Left ventricle myocardium inferior (tissue), 1 donor: ENCODE measurements at regions not wholly inside any gene's neighbourhood (a gene's known extent, or its start where the extent isn't known, plus 50 kb on each side); places are given as distances from the start of the nearest gene placed in this dataset.

ENCODE experiments used
- DNase-seq: peaks from one replicate; pipeline ENCODE4 v3.0.0-alpha.2; 2020
- H3K27ac ChIP-seq: fragments of 200-600 bp; replicated peaks from 2 replicates; pipeline ENCODE4 v1.8.0; 2021
- H3K27me3 ChIP-seq: fragments of 200-600 bp; 2 replicates; pipeline ENCODE4 v1.8.0; 2021; ENCODE audit warnings: low read depth
- H3K36me3 ChIP-seq: fragments of 200-600 bp; 2 replicates; pipeline ENCODE4 v1.8.0; 2021
- H3K4me1 ChIP-seq: fragments of 200-600 bp; 2 replicates; pipeline ENCODE4 v1.8.0; 2021
- H3K4me3 ChIP-seq: fragments of 200-600 bp; 2 replicates; pipeline ENCODE4 v1.8.0; 2021; ENCODE audit warnings: mild to moderate bottlenecking, moderate library complexity
- H3K9me3 ChIP-seq: fragments of 200-600 bp; replicated peaks from 2 replicates; pipeline ENCODE4 v1.8.0; 2021
- CTCF ChIP-seq: fragments of 200-600 bp; IDR thresholded peaks from 2 replicates; pipeline ENCODE4 v1.8.0; 2021; ENCODE audit warnings: antibody characterized with exemption, mild to moderate bottlenecking, borderline replicate concordance
- intact Hi-C: fragments of 100-400 bp; cut with micrococcal nuclease; formaldehyde crosslinking; loops from one replicate; pipeline ENCODE4 v1.11.0; 2022
- donor health status: DM: no; HTN: yes; CAD: no; lungs with severe emphysema.

GRCh38 chrX:45435481-45435880, 234.8 kb upstream of the DIPK2B start:
- no peaks in the 10 kb centered on the region for H3K4me1 ChIP-seq
- no peaks in the 10 kb centered on the region for H3K36me3 ChIP-seq
- H3K9me3 ChIP-seq, result no peaks in the 10 kb centered on the region
- DNase-seq, result no peak
- TF ChIP-seq CTCF, result no peak
- no peaks in the 10 kb centered on the region for H3K27me3 ChIP-seq
- intact Hi-C loops, result no loop called here
- H3K27ac ChIP-seq, result no peak overlapping the region
- no peak overlapping the region for H3K4me3 ChIP-seq

- intact Hi-C loops, result no loop called here
- no peak for TF ChIP-seq CTCF
Measured at GRCh38 chrX:45434231-45434630, 233.6 kb upstream of the DIPK2B start.

GRCh38 chrX:45428831-45429230, 228.2 kb upstream of the DIPK2B start:
- no peaks in the 10 kb centered on the region for H3K36me3 ChIP-seq
- H3K27me3 ChIP-seq, result no peaks in the 10 kb centered on the region
- intact Hi-C loops, result no loop called here
- H3K4me3 ChIP-seq, result no peak overlapping the region
- no peak for DNase-seq
- no peaks in the 10 kb centered on the region for H3K4me1 ChIP-seq
- no peak overlapping the region for H3K27ac ChIP-seq
- no peak for TF ChIP-seq CTCF
- no peaks in the 10 kb centered on the region for H3K9me3 ChIP-seq

More at GRCh38 chrX:45434231-45434630, 233.6 kb upstream of the DIPK2B start:
- H3K4me1 ChIP-seq, result no peaks in the 10 kb centered on the region
- H3K27ac ChIP-seq, result no peak overlapping the region
- no peaks in the 10 kb centered on the region for H3K36me3 ChIP-seq
- no peaks in the 10 kb centered on the region for H3K9me3 ChIP-seq
- no peak overlapping the region for H3K4me3 ChIP-seq
- DNase-seq, result no peak
- no peaks in the 10 kb centered on the region for H3K27me3 ChIP-seq

GRCh38 chrX:45424326-45424725, 223.7 kb upstream of the DIPK2B start:
- Histone ChIP-seq H3K27me3 (no peaks in the 10 kb centered on the region), H3K36me3 (no peaks in the 10 kb centered on the region), H3K4me1 (no peaks in the 10 kb centered on the region), H3K4me3 (no peak overlapping the region), H3K9me3 (no peaks in the 10 kb centered on the region), H3K27ac (no peak overlapping the region)
- intact Hi-C loops, result no loop called here
- no peak for DNase-seq
- no peak for TF ChIP-seq CTCF

GRCh38 chrX:45422216-45422925, 221.7 kb upstream of the DIPK2B start:
- TF ChIP-seq CTCF, result no peak
- Histone ChIP-seq H3K4me1 (no peaks in the 10 kb centered on the region), H3K4me3 (no peak overlapping the region), H3K27me3 (no peaks in the 10 kb centered on the region), H3K27ac (no peak overlapping the region), H3K9me3 (no peaks in the 10 kb centered on the region), H3K36me3 (no peaks in the 10 kb centered on the region)
- no peak for DNase-seq
- intact Hi-C loops, result no loop called here
